Left lung (tissue), 4 donors: ENCODE measurements at regions not wholly inside any gene's neighbourhood (a gene's known extent, or its start where the extent isn't known, plus 50 kb on each side); places are given as distances from the start of the nearest gene placed in this dataset.
"Not testable (repeated sequence)": the region's sequence is repeated elsewhere in the genome, so short reads cannot be mapped to it uniquely, and the experiment has no call there.

Source experiments
- ATAC-seq: fragments of 200-7000 bp; cut with Tn5 transposase; one replicate; pipeline ENCODE4 v1.9.1; 2020; ENCODE audit warnings: moderate library complexity
- DNase-seq, 4 donors: peaks; one replicate each; pipeline ENCODE4 v3.0.0-alpha.2; 2013 to 2020
- H3K27ac ChIP-seq, 2 donors: fragments of 200-600 bp; sonication (generic) in 1 of 2; one replicate each; pipeline versions ENCODE4 v1.5.0 to v1.8.0; 2020 to 2021
- H3K27me3 ChIP-seq, 2 donors: fragments of 200-600 bp; sonication (generic) in 1 of 2; one replicate each; pipeline versions ENCODE4 v1.5.0 to v1.8.0; 2020 to 2021
- H3K36me3 ChIP-seq, 2 donors: fragments of 200-600 bp; sonication (generic) in 1 of 2; one replicate each; pipeline versions ENCODE4 v1.5.0 to v1.8.0; 2020 to 2021
- H3K4me1 ChIP-seq, 2 donors: fragments of 200-600 bp; one replicate each; pipeline ENCODE4 v1.8.0; 2021
- H3K4me3 ChIP-seq, 2 donors: fragments of 200-600 bp; sonication (generic) in 1 of 2; one replicate each; pipeline versions ENCODE4 v1.5.0 to v1.8.0; 2020 to 2021; ENCODE audit warnings: mild to moderate bottlenecking in 1 of 2
- H3K9me3 ChIP-seq, 2 donors: fragments of 200-600 bp; sonication (generic) in 1 of 2; one replicate each; pipeline versions ENCODE4 v1.5.0 to v1.8.0; 2020 to 2021
- CTCF ChIP-seq, 2 donors: fragments of 200-600 bp; sonication (generic) in 1 of 2; IDR thresholded peaks; one replicate each; pipeline versions ENCODE4 v1.5.0 to v1.8.0; 2021; ENCODE audit warnings: antibody characterized with exemption in 2 of 2
- intact Hi-C, 2 donors: fragments of 100-400 bp; cut with DNase I; formaldehyde crosslinking; loops; one replicate each; pipeline versions ENCODE4 v1.11.2 to v1.14.2; 2022
- donor health status: DM: no; HTN: yes; CAD: no.
- donor health status: DM: no; HTN: no; CAD: no.

DNA sequence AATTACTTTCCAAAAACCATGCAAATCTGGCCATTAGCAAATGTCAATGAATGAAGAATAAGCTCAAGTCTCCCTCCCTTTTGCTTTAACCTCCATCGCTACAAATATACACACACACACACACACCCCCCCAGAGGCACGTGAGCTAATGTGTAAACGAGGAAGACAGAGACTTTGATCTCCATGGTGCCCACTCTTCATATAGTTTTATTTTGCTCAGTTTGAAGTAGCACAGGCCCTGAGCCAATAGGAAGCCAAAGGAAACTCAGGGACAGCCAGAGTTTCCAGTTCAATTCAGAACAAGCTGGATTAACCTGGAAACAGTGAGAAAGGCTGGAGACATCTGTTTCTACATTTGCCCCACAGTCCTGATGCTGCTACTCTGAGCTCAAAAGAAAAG, 248.4 kb upstream of the MEIS1 start:
- intact Hi-C loops = no loop called here
- Histone ChIP-seq H3K4me3 (no peak overlapping the region), H3K4me1 (no peaks in the 10 kb centered on the region), H3K27me3 (no peaks in the 10 kb centered on the region), H3K36me3 (no peaks in the 10 kb centered on the region), H3K9me3 (no peaks in the 10 kb centered on the region), H3K27ac (no peak overlapping the region)
- DNase-seq (peak in 1 of 4 donors; percentile 51), ATAC-seq (no peak)
- TF ChIP-seq CTCF (IDR thresholded peaks at IDR 0.05) = no peak

DNA sequence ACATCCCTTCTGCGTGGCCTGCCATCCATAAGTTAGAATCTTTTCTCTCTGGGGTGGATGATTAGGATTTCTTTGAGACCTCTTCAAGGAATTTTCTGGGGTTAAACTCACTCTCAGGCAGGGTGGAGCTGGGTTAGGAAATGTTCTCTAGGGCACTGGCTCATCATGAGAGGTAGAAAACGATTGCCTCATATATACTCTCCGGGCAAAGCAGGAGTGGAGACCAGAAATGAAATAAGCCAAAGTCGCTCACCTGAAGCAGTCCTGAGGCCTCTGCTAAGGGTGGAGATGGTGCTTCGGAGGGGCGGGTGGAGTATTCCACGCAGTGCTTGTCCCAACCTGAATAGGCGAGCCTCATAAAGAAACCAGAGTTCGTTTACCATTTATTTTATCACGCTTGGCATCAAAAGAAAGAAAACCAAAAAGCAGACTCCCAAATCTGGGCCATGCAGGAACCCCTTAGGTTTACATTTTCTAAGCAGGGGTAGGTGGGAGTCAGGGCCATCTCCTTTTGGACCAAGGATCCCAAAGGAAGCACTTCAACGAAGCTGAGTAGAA, 249.3 kb upstream of the MEIS1 start:
- Histone ChIP-seq H3K27me3 (no peaks in the 10 kb centered on the region), H3K36me3 (no peaks in the 10 kb centered on the region), H3K9me3 (no peaks in the 10 kb centered on the region), H3K4me1 (no peaks in the 10 kb centered on the region), H3K27ac (no peak overlapping the region), H3K4me3 (no peak overlapping the region)
- ATAC-seq (no peak), DNase-seq (no peak)
- TF ChIP-seq CTCF (IDR thresholded peaks at IDR 0.05) = no peak
- intact Hi-C loops = no loop called here

GRCh38 chr2:66177128-66177796, 257.7 kb upstream of the MEIS1 start:
- peak in 1 of 4 donors; percentile 59 for DNase-seq
- intact Hi-C loops, ATAC-seq: not testable (repeated sequence)

DNA sequence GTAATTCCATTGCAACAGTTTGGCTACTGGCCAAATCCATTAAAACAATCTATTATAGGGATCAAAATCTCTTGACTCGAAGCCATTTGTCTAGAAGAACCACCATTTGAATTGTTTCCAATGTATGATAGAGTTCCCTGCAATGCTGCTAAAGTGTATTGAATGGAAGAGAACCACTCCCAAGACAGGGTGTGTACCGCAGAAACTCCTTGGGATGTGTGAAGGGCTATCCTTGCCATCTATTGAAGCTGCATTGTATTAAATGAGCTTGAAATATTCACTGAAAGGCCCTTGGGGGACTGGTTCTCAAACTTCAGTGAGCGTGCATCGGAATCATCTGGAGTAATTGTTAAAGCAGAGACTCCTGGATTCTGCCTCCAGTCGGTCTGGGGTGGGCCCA, 260.4 kb upstream of the MEIS1 start:
- no peak overlapping the region for H3K27ac ChIP-seq
- no peak for TF ChIP-seq CTCF (IDR thresholded peaks at IDR 0.05)
- H3K4me3 ChIP-seq = no peak overlapping the region
- intact Hi-C loops = no loop called here
- ATAC-seq (no peak), DNase-seq (no peak)
- no peaks in the 10 kb centered on the region for H3K36me3 ChIP-seq
- H3K4me1 ChIP-seq = no peaks in the 10 kb centered on the region
- no peaks in the 10 kb centered on the region for H3K27me3 ChIP-seq
- H3K9me3 ChIP-seq = peaks cover 0 to 3% of the 10 kb centered on the region in 2 donors

More at GRCh38 chr2:66177128-66177796, 257.7 kb upstream of the MEIS1 start:
- not testable (repeated sequence) for H3K4me3 ChIP-seq, H3K27ac ChIP-seq, H3K9me3 ChIP-seq, H3K27me3 ChIP-seq, H3K36me3 ChIP-seq, H3K4me1 ChIP-seq

- Histone ChIP-seq H3K4me1 (no peaks in the 10 kb centered on the region), H3K4me3 (no peak overlapping the region), H3K9me3 (peaks cover 0 to 3% of the 10 kb centered on the region in 2 donors), H3K27ac (no peak overlapping the region), H3K27me3 (no peaks in the 10 kb centered on the region), H3K36me3 (no peaks in the 10 kb centered on the region)
- no peak for ATAC-seq
- DNase-seq = no peak
- intact Hi-C loops = no loop called here
- no peak for TF ChIP-seq CTCF (IDR thresholded peaks at IDR 0.05)
Measured at GRCh38 chr2:66173645-66174044, 261.3 kb upstream of the MEIS1 start.

DNA sequence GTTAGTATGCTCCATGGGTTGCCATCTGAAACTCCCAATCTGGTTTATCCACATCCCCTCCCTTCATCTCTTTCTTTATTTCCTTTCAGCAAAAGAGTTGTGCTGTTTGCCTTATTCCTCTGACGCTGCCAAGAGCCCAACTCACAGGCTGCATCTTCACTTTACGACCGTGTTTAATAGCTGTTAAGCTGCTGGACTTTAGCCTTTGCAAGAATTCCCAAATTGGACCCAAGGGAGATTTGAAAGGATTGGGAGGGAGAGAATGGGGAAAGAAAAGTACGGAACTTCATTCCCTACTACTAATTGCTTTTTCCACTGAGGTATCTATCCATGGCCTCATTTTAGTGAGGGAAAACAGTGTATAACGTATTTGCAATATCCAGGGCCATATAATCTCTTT, 263.4 kb upstream of the MEIS1 start:
- DNase-seq (no peak), ATAC-seq (no peak)
- H3K4me3 ChIP-seq = no peak overlapping the region

More for the DNA sequence above, 263.4 kb upstream of the MEIS1 start:
- intact Hi-C loops = no loop called here
- Histone ChIP-seq H3K27ac (no peak overlapping the region), H3K9me3 (no peaks in the 10 kb centered on the region), H3K36me3 (no peaks in the 10 kb centered on the region), H3K4me1 (no peaks in the 10 kb centered on the region), H3K27me3 (no peaks in the 10 kb centered on the region)
- TF ChIP-seq CTCF (IDR thresholded peaks at IDR 0.05) = no peak
